HG02678 (cell line): ENCODE measurements at regions not wholly inside any gene's neighbourhood (a gene's known extent, or its start where the extent isn't known, plus 50 kb on each side); places are given as distances from the start of the nearest gene placed in this dataset.

Experiments used
- ATAC-seq: cut with Tn5 transposase; IDR thresholded peaks from one replicate; pipeline ENCODE4 v1.9.1; 2021; ENCODE audit warnings: mild to moderate bottlenecking, moderate library complexity; ENCODE audit not compliant: unreplicated experiment

DNA sequence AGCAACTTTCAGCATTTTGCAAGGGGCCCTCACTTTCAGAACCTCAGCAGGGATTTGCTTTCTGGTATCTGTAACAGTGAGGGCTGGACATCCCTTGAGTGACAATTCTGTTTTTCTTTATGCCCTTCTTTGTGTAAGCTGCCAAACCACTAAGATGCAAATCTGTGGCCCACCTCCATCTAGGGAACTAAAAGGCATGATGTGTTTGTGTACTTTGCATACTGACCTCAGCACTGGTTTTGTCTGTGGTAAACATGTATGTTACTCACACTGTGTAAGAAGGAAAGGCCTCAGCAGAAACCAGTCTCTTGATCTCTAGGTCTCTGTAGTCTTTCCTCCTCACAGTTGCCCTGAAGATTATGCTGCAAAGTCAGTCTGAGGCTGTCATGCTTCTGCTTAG is 396.6 kb upstream of the DYNLRB2 start:
- peak; percentile 99 for ATAC-seq

GRCh38 chr16:80142940-80143339 is 397.9 kb upstream of the DYNLRB2 start:
- no peak for ATAC-seq

DNA sequence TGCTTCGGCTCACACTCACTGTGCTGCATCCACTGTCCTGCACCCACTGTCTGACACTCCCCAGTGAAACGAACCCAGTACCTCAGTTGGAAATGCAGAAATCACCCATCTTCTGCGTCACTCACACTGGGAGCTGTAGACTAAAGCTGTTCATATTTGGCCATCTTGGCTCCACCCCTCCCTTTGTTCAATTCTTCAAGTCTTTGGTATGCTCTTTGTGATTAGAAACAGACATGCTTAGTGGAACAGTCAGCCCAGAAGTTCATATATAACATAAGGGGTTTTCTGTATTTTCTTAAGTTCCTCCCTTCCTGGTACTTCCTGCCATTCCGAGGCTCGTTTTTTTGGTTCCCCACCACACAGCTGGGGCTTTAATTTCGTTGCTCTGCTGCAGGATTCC is 398.5 kb upstream of the DYNLRB2 start:
- no peak for ATAC-seq

- no peak for ATAC-seq
Measured at GRCh38 chr16:80129791-80130190, 411.0 kb upstream of the DYNLRB2 start.

- no peak for ATAC-seq
Measured at GRCh38 chr16:80125677-80126076, 415.1 kb upstream of the DYNLRB2 start.

DNA sequence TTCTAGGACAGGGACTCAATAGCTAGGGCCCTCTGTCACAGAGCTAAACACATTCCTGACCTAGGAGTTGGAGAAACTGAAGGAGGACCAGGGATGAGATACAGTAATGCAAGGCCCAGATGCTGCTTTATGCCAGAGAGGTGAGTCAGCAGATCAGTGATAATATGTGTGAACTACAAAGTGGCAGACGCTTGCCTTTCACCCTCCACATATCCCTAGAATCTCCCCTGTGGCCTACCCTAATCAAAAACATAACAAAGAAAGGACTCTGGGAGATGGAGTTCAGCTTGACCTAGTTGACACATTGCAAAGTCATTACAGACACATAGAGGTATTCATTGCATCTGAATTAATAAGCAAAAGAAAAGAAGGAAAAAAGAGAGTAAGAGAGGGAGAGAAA is 417.6 kb upstream of the DYNLRB2 start:
- no peak for ATAC-seq

DNA sequence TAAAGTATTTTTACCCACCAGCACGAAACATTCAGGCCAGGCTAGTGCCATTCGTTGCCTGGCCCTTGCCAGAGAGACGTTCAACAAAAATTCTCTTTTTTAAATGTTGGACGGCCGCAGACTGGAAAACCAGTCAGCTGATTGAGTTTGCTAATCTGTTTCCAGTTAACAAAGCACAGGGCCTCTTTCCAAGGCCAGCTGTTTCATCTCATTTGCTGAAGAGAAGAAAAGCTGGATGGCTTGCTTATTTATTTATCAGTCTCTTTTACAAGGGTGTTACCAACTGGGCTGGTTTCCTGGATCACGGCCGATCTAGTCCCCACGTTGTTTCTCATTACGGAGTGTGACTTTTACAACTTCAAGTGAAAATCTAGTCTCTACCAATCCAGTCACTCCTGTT is 418.7 kb upstream of the DYNLRB2 start:
- no peak for ATAC-seq

DNA sequence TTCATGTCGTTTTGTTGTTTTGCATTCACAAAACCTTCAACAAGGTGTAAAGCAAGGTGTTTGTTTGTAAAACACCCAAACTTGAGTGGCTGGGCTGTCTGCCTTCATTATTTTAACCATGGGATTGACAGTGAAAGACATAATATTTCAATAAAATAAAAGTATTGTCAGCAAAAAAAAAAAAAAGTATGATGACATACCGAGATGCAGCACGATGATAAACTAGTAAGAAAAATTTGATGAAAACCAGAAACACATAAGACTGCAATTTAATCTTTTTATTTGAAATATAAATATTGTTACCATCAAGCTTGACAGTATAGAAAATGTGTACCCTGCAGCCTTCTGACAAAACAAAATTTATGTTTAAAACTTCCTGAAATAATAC is 419.3 kb upstream of the DYNLRB2 start:
- no peak for ATAC-seq

DNA sequence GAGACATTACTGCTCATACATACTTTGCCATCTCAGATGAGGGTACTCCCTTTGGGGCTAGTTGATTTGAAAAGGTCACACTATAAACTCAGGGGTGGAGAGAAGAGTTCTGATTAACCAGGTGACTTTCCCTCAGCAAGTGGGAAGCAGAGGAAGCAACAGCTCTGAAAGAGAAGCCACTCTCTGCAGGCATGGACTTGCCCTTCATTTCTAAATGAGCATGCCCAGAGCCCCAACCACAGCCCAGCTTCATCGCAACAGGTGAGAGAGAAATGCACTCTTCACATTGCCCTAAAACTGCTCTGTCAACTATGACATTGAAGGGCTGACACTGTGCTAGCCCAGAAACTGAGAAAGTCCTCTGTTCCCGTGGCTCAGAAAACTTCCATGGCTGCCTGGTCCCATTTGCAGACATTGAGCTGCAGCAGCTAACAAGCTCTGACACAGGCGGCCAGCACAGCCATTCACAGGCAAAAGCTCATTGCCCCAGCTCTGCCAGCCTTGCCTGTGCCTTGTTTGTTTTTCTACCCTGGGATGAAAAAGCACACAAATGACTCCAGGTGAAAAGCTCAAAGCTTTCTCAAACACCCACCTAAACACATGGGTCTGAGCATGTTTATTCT is 419.8 kb upstream of the DYNLRB2 start:
- ATAC-seq: no peak

- ATAC-seq: no peak
Measured at GRCh38 chr16:80117556-80118130, 423.1 kb upstream of the DYNLRB2 start.

DNA sequence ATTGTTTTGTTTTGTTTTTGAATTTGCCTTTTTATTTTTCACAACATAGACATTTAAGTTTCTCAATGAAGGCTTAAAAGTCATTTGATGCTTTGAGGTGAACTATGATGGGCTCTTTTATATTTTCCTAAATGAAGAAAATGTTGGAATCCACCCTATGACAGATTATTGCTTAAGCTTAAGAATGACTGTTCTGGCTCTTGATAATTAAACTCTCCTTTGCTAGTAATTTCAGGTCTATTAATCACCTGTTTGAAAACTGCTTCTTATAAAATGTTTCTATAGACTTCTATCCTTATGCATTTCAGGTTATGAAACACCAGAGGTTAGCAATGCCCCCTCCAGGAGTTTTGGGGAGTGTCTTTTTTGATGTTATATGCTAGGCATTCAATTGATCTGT is 424.1 kb upstream of the DYNLRB2 start:
- ATAC-seq: no peak

GRCh38 chr16:80114699-80115098 is 426.1 kb upstream of the DYNLRB2 start:
- ATAC-seq: no peak

GRCh38 chr16:80113873-80114574 is 426.8 kb upstream of the DYNLRB2 start:
- ATAC-seq: no peak

DNA sequence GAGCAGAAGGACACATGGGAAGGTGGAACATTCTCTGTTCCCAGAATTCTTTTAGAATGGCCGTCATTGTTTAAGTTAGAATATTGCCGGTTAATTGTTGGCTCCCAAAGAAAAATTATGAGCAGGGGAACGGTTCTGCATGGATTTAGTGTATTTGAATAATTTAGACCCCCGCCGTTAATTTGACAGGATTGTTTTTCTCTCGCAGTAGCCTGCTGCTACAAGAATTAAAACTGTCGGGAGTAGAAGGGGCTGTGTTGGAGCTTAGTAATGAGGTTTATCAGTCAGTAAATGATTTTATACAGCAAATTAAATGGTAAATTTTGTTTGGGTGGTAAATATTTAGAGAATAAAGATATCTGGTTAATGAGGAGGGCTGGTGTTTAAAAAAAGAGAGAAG is 431.2 kb upstream of the DYNLRB2 start:
- ATAC-seq: no peak

GRCh38 chr16:80107900-80108299 is 432.9 kb upstream of the DYNLRB2 start:
- no peak for ATAC-seq

DNA sequence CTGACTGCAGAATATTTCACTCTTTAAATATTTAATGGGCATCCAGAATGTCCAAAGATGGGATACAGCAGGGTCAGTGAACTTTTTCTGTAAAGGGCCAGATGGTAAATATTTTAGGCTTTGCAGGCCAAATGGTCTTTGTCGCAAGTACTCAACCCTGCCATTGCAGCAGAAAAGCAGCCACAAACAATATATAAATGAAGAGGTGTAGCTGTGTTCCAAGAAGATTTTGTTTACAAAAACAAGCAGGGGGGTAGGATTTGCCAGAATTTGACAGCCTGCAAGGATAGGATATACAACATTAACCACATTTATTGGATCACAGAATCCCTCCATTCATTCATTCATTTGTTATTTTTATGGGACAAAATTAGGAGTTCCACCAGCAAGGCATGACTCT is 435.0 kb upstream of the DYNLRB2 start:
- no peak for ATAC-seq

- no peak for ATAC-seq
Measured at GRCh38 chr16:80105160-80105559, 435.6 kb upstream of the DYNLRB2 start.

DNA sequence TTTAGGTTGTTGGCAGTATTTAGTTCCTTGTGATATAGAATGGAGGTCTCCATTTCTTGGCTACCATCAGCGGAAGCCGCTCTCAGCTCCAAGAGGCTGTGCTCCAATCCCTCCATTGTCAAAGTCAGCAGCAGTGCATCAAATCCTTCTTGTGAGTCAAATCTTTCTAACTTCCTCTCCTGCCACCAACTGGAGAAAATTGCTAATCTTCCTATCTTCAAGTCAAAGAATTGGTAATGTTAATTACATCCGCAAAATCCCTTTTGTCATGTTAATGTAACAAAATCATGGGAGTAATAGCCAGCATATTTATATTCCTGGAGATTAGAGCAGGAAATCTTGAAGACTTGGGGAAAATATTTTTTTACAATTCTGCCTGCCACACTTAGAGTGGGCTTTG is 436.4 kb upstream of the DYNLRB2 start:
- no peak for ATAC-seq

DNA sequence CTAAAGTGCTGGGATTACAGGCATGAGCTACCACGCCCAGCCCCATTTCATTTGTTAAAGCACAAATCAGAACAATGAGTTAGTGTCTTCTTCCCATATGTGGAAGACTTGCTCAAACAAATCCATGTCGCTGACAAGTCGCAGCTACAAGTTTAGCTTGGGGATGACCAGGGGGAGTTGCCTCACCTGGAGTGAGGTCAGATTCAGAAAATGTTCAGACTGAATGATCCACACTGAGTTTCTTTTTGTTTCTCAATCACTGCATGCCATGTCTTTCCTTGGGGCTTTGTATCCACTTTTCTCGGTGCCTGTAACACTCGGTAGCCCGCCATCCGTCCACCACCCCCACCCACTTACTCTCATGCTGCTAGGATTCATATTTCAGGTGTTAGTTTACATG is 437.3 kb upstream of the DYNLRB2 start:
- no peak for ATAC-seq

DNA sequence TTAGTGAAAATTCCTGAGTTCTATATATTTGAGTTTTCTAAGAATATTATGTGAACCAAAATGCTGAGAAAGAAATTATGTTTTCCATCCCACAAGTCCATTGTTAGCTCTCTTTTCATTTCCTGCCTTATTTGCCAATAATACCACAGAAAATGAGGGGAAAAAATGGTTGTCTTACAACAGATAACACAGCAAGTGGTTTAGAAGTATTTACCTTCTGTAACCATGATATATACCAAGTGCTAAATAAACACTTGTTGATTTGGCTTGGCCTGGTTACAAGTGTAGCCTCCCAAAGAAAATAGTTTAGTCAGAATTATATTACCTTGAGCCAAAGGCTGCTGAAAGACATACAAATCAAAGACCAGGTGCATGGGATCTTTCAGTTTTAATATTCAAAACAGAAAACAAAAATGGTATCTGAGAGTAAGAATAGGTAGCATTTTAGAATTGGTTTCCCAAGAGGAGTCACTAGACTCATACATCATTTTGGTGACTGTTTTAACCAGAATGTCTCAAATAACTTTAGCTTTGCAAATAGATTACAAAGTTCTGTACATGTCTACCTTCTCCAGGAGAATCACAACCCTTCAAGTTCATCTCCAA is 439.8 kb upstream of the DYNLRB2 start:
- ATAC-seq: no peak

DNA sequence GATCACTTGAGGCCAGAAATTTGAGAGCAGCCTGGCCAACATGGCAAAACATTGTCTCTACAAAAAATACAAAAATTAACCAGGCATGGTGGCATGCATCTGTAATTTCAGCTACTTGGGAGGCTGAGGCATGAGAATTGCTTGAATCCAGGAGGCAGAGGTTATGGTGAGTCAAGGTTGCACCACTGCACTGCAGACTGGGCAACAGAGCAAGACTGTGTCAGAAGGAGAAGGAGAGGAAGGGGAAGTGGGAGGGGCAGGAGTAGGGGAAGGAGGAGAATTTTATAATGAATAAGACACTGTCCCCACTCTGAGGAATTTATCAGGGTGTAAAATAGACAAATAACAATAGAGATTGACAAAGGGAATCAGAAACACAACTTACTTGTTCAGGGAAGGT is 440.6 kb upstream of the DYNLRB2 start:
- ATAC-seq: no peak

GRCh38 chr16:80097098-80097497 is 443.7 kb upstream of the DYNLRB2 start:
- ATAC-seq: no peak
